Thyroid gland (tissue), 4 donors: ENCODE measurements at regions not wholly inside any gene's neighbourhood (a gene's known extent, or its start where the extent isn't known, plus 50 kb on each side); places are given as distances from the start of the nearest gene placed in this dataset.

Experiments used
- DNase-seq, 2 donors: peaks; one replicate each; pipeline ENCODE4 v3.0.0-alpha.2; 2019
- H3K27ac ChIP-seq, 3 donors: fragments of 200-600 bp; sonication (generic); 1 replicate in 2 of 3; 2 replicates in 1 of 3; pipeline ENCODE4 v1.5.1; 2016 to 2019; ENCODE audit warnings: mild to moderate bottlenecking in 1 of 3, moderate library complexity in 1 of 3
- H3K27me3 ChIP-seq: fragments of 200-600 bp; sonication (generic); one replicate; pipeline ENCODE4 v1.5.1; 2019
- H3K36me3 ChIP-seq, 2 donors: fragments of 200-600 bp; sonication (generic); one replicate each; pipeline ENCODE4 v1.5.1; 2016 to 2019
- H3K4me1 ChIP-seq, 2 donors: fragments of 200-600 bp; sonication (generic); one replicate each; pipeline ENCODE4 v1.5.1; 2017 to 2019
- H3K4me3 ChIP-seq, 3 donors: fragments of 200-600 bp; sonication (generic); replicated peaks in 1 of 3; 1 replicate in 2 of 3; 2 replicates in 1 of 3; pipeline ENCODE4 v1.5.1; 2016; ENCODE audit warnings: mild to moderate bottlenecking in 1 of 3
- H3K9me3 ChIP-seq: fragments of 200-600 bp; sonication (generic); one replicate; pipeline ENCODE4 v1.5.1; 2017
- CTCF ChIP-seq, 6 experiments: fragments of 200-600 bp in 3 of 6; fragments of 450-650 bp in 3 of 6; sonication (generic) in 3 of 6; IDR thresholded peaks; one replicate each; pipeline ENCODE4 v1.5.1; 2016 to 2019; ENCODE audit warnings: antibody characterized with exemption in 6 of 6, mild to moderate bottlenecking in 2 of 6, inconsistent platforms in 1 of 6, moderate library complexity in 1 of 6
- POLR2A ChIP-seq, 2 donors: fragments of 450-650 bp; IDR thresholded peaks; one replicate each; pipeline ENCODE4 v1.6.1; 2017; ENCODE audit warnings: antibody characterized with exemption in 2 of 2, mild to moderate bottlenecking in 2 of 2, moderate library complexity in 1 of 2
- whole genome bisulfite sequencing, 2 donors: methylation state at CpG; one replicate each; pipeline ENCODE4 v1.1.5; 2017; 5-methylcytosine and 5-hydroxymethylcytosine counted together
- intact Hi-C: fragments of 100-400 bp; cut with DNase I; formaldehyde crosslinking; loops from one replicate; pipeline ENCODE4 v1.15.1; 2023

- no peaks in the 10 kb centered on the region for H3K36me3 ChIP-seq
- no peaks in the 10 kb centered on the region for H3K9me3 ChIP-seq
- H3K27me3 ChIP-seq, result peaks cover 11% of the 10 kb centered on the region
- no peak overlapping the region for H3K27ac ChIP-seq
- intact Hi-C loops, result loop anchor here (1.0 kb wide), 1 partner anchor 111 kb away; no protein-coding TSS in a partner anchor
- TF ChIP-seq POLR2A (IDR thresholded peaks at IDR 0.05) (no peak), CTCF (IDR thresholded peaks at IDR 0.05) (no peak)
- 13 to 14% methylated on average over 5 to 13 of the region's 13 CpGs for WGBS, 2 donors
- no peak overlapping the region for H3K4me3 ChIP-seq
- peaks cover 8 to 9% of the 10 kb centered on the region in 2 donors for H3K4me1 ChIP-seq
- no peak for DNase-seq
Measured at GRCh38 chr15:98422130-98422478, 226.2 kb upstream of the IGF1R start.

GRCh38 chr15:98425173-98425572, 223.2 kb upstream of the IGF1R start:
- Histone ChIP-seq H3K9me3 (no peaks in the 10 kb centered on the region), H3K4me3 (no peak overlapping the region), H3K27me3 (peaks cover 11% of the 10 kb centered on the region), H3K27ac (no peak overlapping the region), H3K4me1 (peaks cover 8 to 11% of the 10 kb centered on the region in 2 donors), H3K36me3 (no peaks in the 10 kb centered on the region)
- intact Hi-C loops, result no loop called here
- WGBS, 2 donors, result 69 to 76% methylated on average over 11 of the region's 11 CpGs
- DNase-seq, result no peak
- no peak for TF ChIP-seq CTCF (IDR thresholded peaks at IDR 0.05)
- no peak for TF ChIP-seq POLR2A (IDR thresholded peaks at IDR 0.05)

- H3K27me3 ChIP-seq, result peaks cover 5% of the 10 kb centered on the region
- H3K36me3 ChIP-seq, result no peaks in the 10 kb centered on the region
- WGBS, 2 donors, result 55 to 66% methylated on average over 8 of the region's 8 CpGs
- no peak overlapping the region for H3K27ac ChIP-seq
- no peaks in the 10 kb centered on the region for H3K9me3 ChIP-seq
- peaks cover 0 to 3% of the 10 kb centered on the region in 2 donors for H3K4me1 ChIP-seq
- TF ChIP-seq CTCF (IDR thresholded peaks at IDR 0.05), result no peak
- TF ChIP-seq POLR2A (IDR thresholded peaks at IDR 0.05), result no peak
- intact Hi-C loops, result no loop called here
- no peak for DNase-seq
- H3K4me3 ChIP-seq, result no peak overlapping the region
Measured at GRCh38 chr15:98427321-98427720, 221.0 kb upstream of the IGF1R start.

- TF ChIP-seq POLR2A (IDR thresholded peaks at IDR 0.05) (no peak), CTCF (IDR thresholded peaks at IDR 0.05) (peak; percentile 49 to 90 (median 84))
- Histone ChIP-seq H3K4me3 (peak overlapping the region in 1 of 3 donors; percentile 13), H3K27ac (no peak overlapping the region), H3K27me3 (no peaks in the 10 kb centered on the region), H3K36me3 (no peaks in the 10 kb centered on the region), H3K4me1 (peaks cover 0 to 3% of the 10 kb centered on the region in 2 donors), H3K9me3 (no peaks in the 10 kb centered on the region)
- 2 to 9% methylated on average over 25 to 36 of the region's 49 CpGs for WGBS, 2 donors
- intact Hi-C loops, result no loop called here
- DNase-seq, result peak; percentile 66 to 74
Measured at GRCh38 chr15:98428253-98428989, 219.9 kb upstream of the IGF1R start.

- TF ChIP-seq CTCF (IDR thresholded peaks at IDR 0.05) (no peak), POLR2A (IDR thresholded peaks at IDR 0.05) (no peak)
- 85 to 89% methylated on average over 4 to 9 of the region's 9 CpGs for WGBS, 2 donors
Measured at GRCh38 chr15:98431171-98431570, 217.2 kb upstream of the IGF1R start.

More at GRCh38 chr15:98431171-98431570, 217.2 kb upstream of the IGF1R start:
- Histone ChIP-seq H3K36me3 (no peaks in the 10 kb centered on the region), H3K27ac (no peak overlapping the region), H3K4me1 (peaks cover 0 to 3% of the 10 kb centered on the region in 2 donors), H3K9me3 (no peaks in the 10 kb centered on the region), H3K27me3 (no peaks in the 10 kb centered on the region), H3K4me3 (no peak overlapping the region)
- DNase-seq, result no peak
- intact Hi-C loops, result no loop called here
